ENCODE measurements at regions not wholly inside any gene's neighbourhood (a gene's known extent, or its start where the extent isn't known, plus 50 kb on each side); places are given as distances from the start of the nearest gene placed in this dataset.

DNA sequence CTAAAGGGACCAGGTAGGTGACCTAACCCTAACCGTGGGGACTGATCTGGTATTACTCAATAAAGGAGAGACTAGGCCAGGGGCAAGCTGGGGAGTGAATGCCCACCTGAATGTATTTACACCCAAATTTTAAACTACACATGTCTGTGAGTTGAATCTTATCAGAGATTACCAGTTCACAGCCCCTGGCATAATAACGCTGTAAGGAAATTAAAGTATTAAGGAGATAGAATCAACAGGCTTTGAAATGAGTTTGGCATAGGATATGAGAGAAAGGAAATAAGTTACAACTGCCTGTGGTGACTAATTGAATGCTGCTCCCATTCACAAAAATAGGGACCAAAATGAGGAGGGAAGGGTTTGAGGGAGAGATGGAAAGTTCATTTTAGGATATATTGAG lies 593.3 kb downstream of the CSNK1G3 start (continued):
- TF ChIP-seq ZSCAN12 (CRISPR knock-in tag; IDR thresholded peaks at IDR 0.05) (no peak), RCOR2 (CRISPR knock-in tag; IDR thresholded peaks at IDR 0.05) (no peak)

DNA sequence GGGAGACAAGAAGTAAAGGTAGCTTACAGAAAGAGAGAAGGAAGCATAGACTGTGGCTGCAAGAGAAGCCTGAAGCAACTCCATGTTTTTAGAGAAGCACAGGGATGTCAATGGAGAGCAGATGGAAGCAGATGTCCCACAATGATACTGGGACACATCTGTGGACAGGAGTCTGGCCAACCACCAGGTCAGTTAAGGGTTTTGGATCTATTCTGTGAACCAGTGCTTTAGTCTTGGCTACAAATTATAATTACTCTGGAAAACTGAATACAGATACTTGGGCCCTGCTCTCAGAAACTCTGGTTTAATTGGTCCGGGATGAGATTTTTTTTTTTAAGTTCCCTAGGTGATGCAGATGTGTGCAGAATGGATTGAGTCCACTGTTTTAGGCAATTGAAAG lies 592.8 kb downstream of the CSNK1G3 start:
- Histone ChIP-seq H3K4me1 (ENCODE audit: insufficient read depth, low read length) (no peaks in the 10 kb centered on the region), H4K20me1 (ENCODE audit: insufficient read depth, low read length) (no peaks in the 10 kb centered on the region), H2AFZ (ENCODE audit: low read length) (no peak overlapping the region), H3K9me3 (ENCODE audit: low read length) (no peaks in the 10 kb centered on the region), H3K27me3 (ENCODE audit: control insufficient read depth in 1 of 2, insufficient read depth in 2 of 2, low read length in 2 of 2) (no peaks in the 10 kb centered on the region), H3K4me2 (ENCODE audit: low read depth, low read length) (no peak overlapping the region), H3K4me3 (replicated peaks in 1 of 3; ENCODE audit: insufficient read depth in 1 of 3, low read depth in 2 of 3, low read length in 3 of 3) (no peak overlapping the region), H3K36me3 (replicated peaks in 1 of 2; ENCODE audit: control insufficient read depth in 1 of 2, insufficient read depth in 2 of 2, low read length in 2 of 2) (no peaks in the 10 kb centered on the region), H3K79me2 (ENCODE audit: insufficient read depth, low read length) (no peaks in the 10 kb centered on the region), H3K9ac (ENCODE audit: insufficient read depth, low read depth, low read length) (no peak overlapping the region), H3K27ac (ENCODE audit: extremely low read length, insufficient read depth, low read length) (no peak overlapping the region)
- 31% methylated on average over 1 of the region's 1 CpG for WGBS (ENCODE audit: low lambda C conversion rate)
- intact Hi-C loops (cut with micrococcal nuclease; ENCODE audit: unreplicated experiment) (no loop called here), in situ Hi-C loops (cut with HindIII; ENCODE audit: extremely low pct_ligation_motif_present, low pct_unique_long_range_greater_than_20kb) (no loop called here)
- FAIRE-seq (no peak), ATAC-seq (no peak), DNase-seq (ENCODE audit: low spot score) (no peak)
- POLR2A ChIA-PET: no interaction called here
- no TSS peak for BruUV-seq (replicated peaks)
- TF ChIP-seq SALL2 (CRISPR knock-in tag; IDR thresholded peaks at IDR 0.05): no peak
- TF ChIP-seq ZNF672 (CRISPR knock-in tag; IDR thresholded peaks at IDR 0.05): no peak
- no peak for TF ChIP-seq TARDBP (CRISPR knock-in tag; IDR thresholded peaks at IDR 0.05)
- TF ChIP-seq ATF7 (IDR thresholded peaks at IDR 0.05): no peak
- no peak for TF ChIP-seq ATF7 (CRISPR knock-in tag; IDR thresholded peaks at IDR 0.05)
- TF ChIP-seq AGO1 (IDR thresholded peaks at IDR 0.05; ENCODE audit: low read depth, low read length, poor library complexity, severe bottlenecking): no peak
- TF ChIP-seq, protein P1, sequence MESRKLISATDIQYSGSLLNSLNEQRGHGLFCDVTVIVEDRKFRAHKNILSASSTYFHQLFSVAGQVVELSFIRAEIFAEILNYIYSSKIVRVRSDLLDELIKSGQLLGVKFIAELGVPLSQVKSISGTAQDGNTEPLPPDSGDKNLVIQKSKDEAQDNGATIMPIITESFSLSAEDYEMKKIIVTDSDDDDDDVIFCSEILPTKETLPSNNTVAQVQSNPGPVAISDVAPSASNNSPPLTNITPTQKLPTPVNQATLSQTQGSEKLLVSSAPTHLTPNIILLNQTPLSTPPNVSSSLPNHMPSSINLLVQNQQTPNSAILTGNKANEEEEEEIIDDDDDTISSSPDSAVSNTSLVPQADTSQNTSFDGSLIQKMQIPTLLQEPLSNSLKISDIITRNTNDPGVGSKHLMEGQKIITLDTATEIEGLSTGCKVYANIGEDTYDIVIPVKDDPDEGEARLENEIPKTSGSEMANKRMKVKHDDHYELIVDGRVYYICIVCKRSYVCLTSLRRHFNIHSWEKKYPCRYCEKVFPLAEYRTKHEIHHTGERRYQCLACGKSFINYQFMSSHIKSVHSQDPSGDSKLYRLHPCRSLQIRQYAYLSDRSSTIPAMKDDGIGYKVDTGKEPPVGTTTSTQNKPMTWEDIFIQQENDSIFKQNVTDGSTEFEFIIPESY (CRISPR knock-in tag; IDR thresholded peaks at IDR 0.05): no peak
- no peak for TF ChIP-seq KLF13 (CRISPR knock-in tag; IDR thresholded peaks at IDR 0.05)
- TF ChIP-seq ZSCAN29 (CRISPR knock-in tag; conservative IDR thresholded peaks at IDR 0.05): no peak
- no peak for TF ChIP-seq BCL6 (CRISPR knock-in tag; IDR thresholded peaks at IDR 0.05)
- no peak for TF ChIP-seq ZNF44 (CRISPR knock-in tag; IDR thresholded peaks at IDR 0.05)
- TF ChIP-seq, protein P2, sequence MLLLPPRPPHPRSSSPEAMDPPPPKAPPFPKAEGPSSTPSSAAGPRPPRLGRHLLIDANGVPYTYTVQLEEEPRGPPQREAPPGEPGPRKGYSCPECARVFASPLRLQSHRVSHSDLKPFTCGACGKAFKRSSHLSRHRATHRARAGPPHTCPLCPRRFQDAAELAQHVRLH (CRISPR knock-in tag; IDR thresholded peaks at IDR 0.05; ENCODE audit: borderline replicate concordance, low read depth): no peak
- TF ChIP-seq, protein P3, sequence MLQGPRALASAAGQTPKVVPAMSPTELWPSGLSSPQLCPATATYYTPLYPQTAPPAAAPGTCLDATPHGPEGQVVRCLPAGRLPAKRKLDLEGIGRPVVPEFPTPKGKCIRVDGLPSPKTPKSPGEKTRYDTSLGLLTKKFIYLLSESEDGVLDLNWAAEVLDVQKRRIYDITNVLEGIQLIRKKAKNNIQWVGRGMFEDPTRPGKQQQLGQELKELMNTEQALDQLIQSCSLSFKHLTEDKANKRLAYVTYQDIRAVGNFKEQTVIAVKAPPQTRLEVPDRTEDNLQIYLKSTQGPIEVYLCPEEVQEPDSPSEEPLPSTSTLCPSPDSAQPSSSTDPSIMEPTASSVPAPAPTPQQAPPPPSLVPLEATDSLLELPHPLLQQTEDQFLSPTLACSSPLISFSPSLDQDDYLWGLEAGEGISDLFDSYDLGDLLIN (CRISPR knock-in tag; IDR thresholded peaks at IDR 0.05; ENCODE audit: borderline replicate concordance): no peak
- no peak for TF ChIP-seq EHMT2 (IDR thresholded peaks at IDR 0.05; ENCODE audit: borderline replicate concordance, low read depth, low read length)
- no peak for TF ChIP-seq GABPB1 (CRISPR knock-in tag; IDR thresholded peaks at IDR 0.05)
- no peak for TF ChIP-seq ZNF558 (CRISPR knock-in tag; IDR thresholded peaks at IDR 0.05; ENCODE audit: borderline replicate concordance)
- no peak for TF ChIP-seq HMGA1 (CRISPR knock-in tag; conservative IDR thresholded peaks at IDR 0.05)
- CTCF ChIA-PET (ENCODE audit: low intra/inter-chr PET ratio, low total read pairs): no interaction called here
